ENCODE measurements at regions not wholly inside any gene's neighbourhood (a gene's known extent, or its start where the extent isn't known, plus 50 kb on each side); places are given as distances from the start of the nearest gene placed in this dataset.

DNA sequence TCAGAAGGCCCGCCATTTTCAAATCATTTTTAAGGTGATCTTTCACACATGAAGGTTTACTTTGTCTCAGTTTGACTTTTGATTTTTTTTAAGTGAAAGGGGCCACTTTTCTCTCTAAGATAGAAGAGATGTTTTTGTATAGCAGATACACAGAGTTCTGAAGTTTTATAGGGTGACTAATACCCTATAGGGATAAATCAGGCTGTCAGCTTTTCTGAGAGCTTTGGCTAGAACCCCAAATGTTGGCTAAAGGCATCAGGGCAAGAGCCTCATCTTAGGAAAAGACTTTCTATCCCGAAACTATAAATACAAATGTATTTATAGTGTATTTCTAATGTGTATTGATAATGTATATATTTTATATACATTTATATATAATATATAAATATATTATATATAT is 181.4 kb downstream of the TBX18 start:
- TF ChIP-seq, protein P1, sequence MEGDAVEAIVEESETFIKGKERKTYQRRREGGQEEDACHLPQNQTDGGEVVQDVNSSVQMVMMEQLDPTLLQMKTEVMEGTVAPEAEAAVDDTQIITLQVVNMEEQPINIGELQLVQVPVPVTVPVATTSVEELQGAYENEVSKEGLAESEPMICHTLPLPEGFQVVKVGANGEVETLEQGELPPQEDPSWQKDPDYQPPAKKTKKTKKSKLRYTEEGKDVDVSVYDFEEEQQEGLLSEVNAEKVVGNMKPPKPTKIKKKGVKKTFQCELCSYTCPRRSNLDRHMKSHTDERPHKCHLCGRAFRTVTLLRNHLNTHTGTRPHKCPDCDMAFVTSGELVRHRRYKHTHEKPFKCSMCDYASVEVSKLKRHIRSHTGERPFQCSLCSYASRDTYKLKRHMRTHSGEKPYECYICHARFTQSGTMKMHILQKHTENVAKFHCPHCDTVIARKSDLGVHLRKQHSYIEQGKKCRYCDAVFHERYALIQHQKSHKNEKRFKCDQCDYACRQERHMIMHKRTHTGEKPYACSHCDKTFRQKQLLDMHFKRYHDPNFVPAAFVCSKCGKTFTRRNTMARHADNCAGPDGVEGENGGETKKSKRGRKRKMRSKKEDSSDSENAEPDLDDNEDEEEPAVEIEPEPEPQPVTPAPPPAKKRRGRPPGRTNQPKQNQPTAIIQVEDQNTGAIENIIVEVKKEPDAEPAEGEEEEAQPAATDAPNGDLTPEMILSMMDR (IDR thresholded peaks at IDR 0.05; ENCODE audit: insufficient read depth, low read length, missing control alignments) = no peak
- ChIA-PET POLR2A (interaction anchor here (0.6 kb wide), 2 partner anchors 190 to 574 kb away, joined by 3 read pairs; no protein-coding TSS in a partner anchor), CTCF (interaction anchor here (1.3 kb wide), 1 partner anchor 10 kb away, joined by 4 read pairs; no protein-coding TSS in a partner anchor)
- DNase-seq (ENCODE audit: low read depth, low spot score) = no peak
- H3K4me3 ChIP-seq (ENCODE audit: low read depth, low read length) = no peak overlapping the region

DNA sequence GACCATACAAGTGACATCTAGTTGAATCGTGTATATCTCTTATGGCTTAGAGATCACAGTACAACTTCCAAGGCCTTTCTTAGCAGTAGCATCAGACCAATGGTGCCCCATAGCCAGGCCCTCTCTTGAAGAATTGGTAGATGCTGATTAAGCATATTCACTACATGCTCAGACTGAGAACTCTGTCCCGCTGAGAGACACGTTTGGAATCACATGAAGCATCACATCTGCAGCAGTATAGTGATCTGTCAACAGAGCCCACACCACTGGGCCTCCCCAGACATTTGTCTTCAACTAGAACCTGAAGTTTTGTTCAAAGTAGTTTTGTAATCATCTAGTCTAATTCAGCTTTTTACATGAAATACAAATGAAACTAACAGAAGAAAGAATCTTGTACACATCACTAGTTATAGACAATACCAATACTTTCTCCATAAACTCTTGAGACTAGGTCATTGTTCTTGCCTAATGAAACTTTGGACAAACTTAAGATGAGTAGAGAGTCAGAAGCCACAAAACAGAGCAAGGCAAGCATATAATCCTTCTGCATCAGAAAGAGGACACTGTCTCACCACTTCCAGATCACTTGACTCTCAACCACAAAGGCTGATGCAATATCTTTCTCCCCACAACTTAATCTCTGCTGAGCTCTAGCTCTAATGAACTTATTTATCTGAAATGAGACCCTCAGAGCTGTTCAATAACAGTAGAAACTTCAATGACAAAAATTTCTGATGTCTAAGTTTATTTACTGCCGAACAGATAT is 182.7 kb downstream of the TBX18 start:
- CTCF ChIA-PET = interaction anchor here (1.3 kb wide), 1 partner anchor 11 kb away, joined by 4 read pairs; no protein-coding TSS in a partner anchor
- DNase-seq (ENCODE audit: low read depth, low spot score) = peak; percentile 54
- H3K4me3 ChIP-seq (ENCODE audit: low read depth, low read length) = no peak overlapping the region
- POLR2A ChIA-PET = no interaction called here
- TF ChIP-seq, protein P1 (IDR thresholded peaks at IDR 0.05; ENCODE audit: insufficient read depth, low read length, missing control alignments) = no peak

DNA sequence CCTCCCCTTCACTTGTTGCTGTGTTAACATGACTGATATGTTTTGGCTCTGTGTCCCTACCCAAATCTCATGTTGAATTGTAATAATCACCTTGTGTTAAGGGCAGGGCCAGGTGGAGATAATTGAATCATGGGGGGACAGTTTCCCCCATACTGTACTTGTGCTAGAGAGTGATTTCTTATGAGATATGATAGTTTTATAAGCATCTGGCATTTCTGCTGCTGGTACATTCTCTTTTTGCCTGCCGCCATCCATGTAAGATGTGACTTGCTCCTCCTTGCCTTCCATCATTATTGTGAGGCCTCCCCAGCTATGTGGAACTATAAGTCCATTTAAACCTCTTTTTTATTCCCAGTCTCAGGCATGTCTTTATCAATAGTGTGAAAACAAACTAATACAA is 185.0 kb downstream of the TBX18 start:
- DNase-seq (ENCODE audit: low read depth, low spot score) = no peak
- ChIA-PET POLR2A (no interaction called here), CTCF (interaction anchor here (1.1 kb wide), 1 partner anchor 157 kb away, joined by 3 read pairs; no protein-coding TSS in a partner anchor)
- no peak overlapping the region for H3K4me3 ChIP-seq (ENCODE audit: low read depth, low read length)
- TF ChIP-seq, protein P1 (IDR thresholded peaks at IDR 0.05; ENCODE audit: insufficient read depth, low read length, missing control alignments) = no peak

DNA sequence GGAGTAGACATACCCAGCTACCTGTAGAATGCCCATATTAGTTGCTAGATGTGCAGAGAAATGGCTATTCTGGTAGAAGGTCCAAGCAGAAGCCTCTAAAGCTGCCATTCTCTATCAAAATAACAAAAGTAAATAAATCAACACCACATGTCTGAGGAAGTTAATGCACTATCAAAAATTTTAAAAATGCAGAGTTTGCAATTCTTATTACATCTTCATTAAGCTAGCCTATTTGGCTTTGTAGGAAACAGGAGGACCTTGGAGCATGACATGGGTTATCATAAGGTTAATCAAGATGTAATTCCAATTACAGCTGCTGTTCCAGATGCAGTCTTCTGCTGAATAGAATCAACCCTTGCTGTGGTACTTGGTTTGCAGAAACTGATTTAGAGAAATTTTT is 188.4 kb downstream of the TBX18 start:
- H3K4me3 ChIP-seq (ENCODE audit: low read depth, low read length) = no peak overlapping the region
- TF ChIP-seq, protein P1 (IDR thresholded peaks at IDR 0.05; ENCODE audit: insufficient read depth, low read length, missing control alignments) = no peak
- no peak for DNase-seq (ENCODE audit: low read depth, low spot score)
- ChIA-PET CTCF (no interaction called here), POLR2A (interaction anchor here (1.1 kb wide), 1 partner anchor 47 kb away, joined by 4 read pairs; no protein-coding TSS in a partner anchor)

DNA sequence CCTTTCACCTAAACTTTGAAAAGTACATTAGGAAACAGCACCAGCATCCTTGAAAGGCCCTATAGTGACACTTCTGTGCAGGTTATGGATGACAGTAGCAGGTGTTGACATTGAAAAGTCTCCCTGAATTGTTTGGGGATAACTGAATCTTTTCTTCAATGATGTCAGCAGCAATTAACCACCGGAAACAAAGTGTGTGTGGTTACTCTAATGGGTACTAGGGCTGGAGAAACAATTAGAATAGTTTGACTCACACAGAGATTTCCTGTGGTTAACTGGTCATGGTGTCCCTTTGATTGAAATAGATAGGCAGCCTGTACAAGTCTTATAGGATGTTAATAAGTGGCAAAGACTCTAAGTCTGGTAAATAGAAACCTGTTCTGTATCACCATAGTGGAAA is 189.1 kb downstream of the TBX18 start:
- DNase-seq (ENCODE audit: low read depth, low spot score) = no peak
- POLR2A ChIA-PET = no interaction called here
- H3K4me3 ChIP-seq (ENCODE audit: low read depth, low read length) = no peak overlapping the region
- CTCF ChIA-PET = no interaction called here
- TF ChIP-seq, protein P1 (IDR thresholded peaks at IDR 0.05; ENCODE audit: insufficient read depth, low read length, missing control alignments) = no peak

DNA sequence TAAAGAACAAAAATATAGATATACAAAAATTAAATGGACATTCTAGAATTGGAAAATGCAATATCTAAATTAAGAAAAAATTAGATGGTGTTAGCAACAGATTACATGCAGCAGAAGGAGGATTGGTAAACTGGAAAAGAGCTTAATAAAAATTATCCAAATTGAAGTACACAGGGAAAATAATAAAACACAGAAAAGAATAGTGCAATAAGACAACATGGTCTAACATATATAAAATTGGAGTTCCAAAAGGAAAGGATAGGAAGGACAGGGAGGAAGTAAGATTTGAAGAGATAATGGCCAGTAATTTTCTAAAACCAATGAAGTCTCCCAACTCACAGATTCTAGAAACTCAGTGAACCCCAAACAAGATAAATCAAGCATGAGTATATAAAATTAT is 194.5 kb downstream of the TBX18 start:
- no peak for DNase-seq (ENCODE audit: low read depth, low spot score)
- H3K4me3 ChIP-seq (ENCODE audit: low read depth, low read length) = no peak overlapping the region
- ChIA-PET POLR2A (no interaction called here), CTCF (interaction anchor here (0.6 to 2.4 kb wide), 5 partner anchors 10 to 753 kb away, joined by 3 to 8 read pairs (median 3); no protein-coding TSS in a partner anchor)
- TF ChIP-seq, protein P1 (IDR thresholded peaks at IDR 0.05; ENCODE audit: insufficient read depth, low read length, missing control alignments) = no peak

All from AG04449 (cell line).